ENCODE measurements at regions not wholly inside any gene's neighbourhood (a gene's known extent, or its start where the extent isn't known, plus 50 kb on each side); places are given as distances from the start of the nearest gene placed in this dataset.
"Not testable (repeated sequence)": the region's sequence is repeated elsewhere in the genome, so short reads cannot be mapped to it uniquely, and the experiment has no call there.

- no peaks in the 10 kb centered on the region for H3K36me3 ChIP-seq
- TF ChIP-seq CTCF (IDR thresholded peaks at IDR 0.05): no peak
- intact Hi-C loops (cut with DNase I): no loop called here
- no peaks in the 10 kb centered on the region for H3K4me1 ChIP-seq
- no peaks in the 10 kb centered on the region for H3K9me3 ChIP-seq
- ATAC-seq: no peak
- DNase-seq: no peak
- H3K4me3 ChIP-seq: no peak overlapping the region
- H3K27me3 ChIP-seq: no peaks in the 10 kb centered on the region
- no peak overlapping the region for H3K27ac ChIP-seq
Measured at GRCh38 chr1:219100059-219100458, 73.6 kb upstream of the LYPLAL1 start.

GRCh38 chr1:219102466-219102865 lies 71.2 kb upstream of the LYPLAL1 start:
- H3K4me1 ChIP-seq; H3K4me3 ChIP-seq; H3K27me3 ChIP-seq; H3K27ac ChIP-seq; H3K36me3 ChIP-seq; DNase-seq; ATAC-seq; H3K9me3 ChIP-seq; intact Hi-C loops (cut with DNase I): not testable (repeated sequence)

- no peaks in the 10 kb centered on the region for H3K4me1 ChIP-seq
- H3K4me3 ChIP-seq: no peak overlapping the region
- no peaks in the 10 kb centered on the region for H3K9me3 ChIP-seq
- intact Hi-C loops (cut with DNase I): no loop called here
- no peak for TF ChIP-seq CTCF (IDR thresholded peaks at IDR 0.05)
- DNase-seq (no peak), ATAC-seq (no peak)
- no peaks in the 10 kb centered on the region for H3K27me3 ChIP-seq
- H3K27ac ChIP-seq: no peak overlapping the region
- H3K36me3 ChIP-seq: no peaks in the 10 kb centered on the region
Measured at GRCh38 chr1:219105893-219106292, 67.8 kb upstream of the LYPLAL1 start.

- Histone ChIP-seq H3K4me3 (no peak overlapping the region), H3K4me1 (no peaks in the 10 kb centered on the region), H3K27me3 (no peaks in the 10 kb centered on the region), H3K9me3 (no peaks in the 10 kb centered on the region), H3K36me3 (no peaks in the 10 kb centered on the region), H3K27ac (no peak overlapping the region)
- no peak for TF ChIP-seq CTCF (IDR thresholded peaks at IDR 0.05)
- no peak for ATAC-seq
- intact Hi-C loops (cut with DNase I): no loop called here
- DNase-seq: no peak
Measured at GRCh38 chr1:219109424-219110018, 64.2 kb upstream of the LYPLAL1 start.

GRCh38 chr1:219113261-219113660 lies 60.4 kb upstream of the LYPLAL1 start:
- no peak for DNase-seq
- Histone ChIP-seq H3K36me3 (no peaks in the 10 kb centered on the region), H3K27ac (no peak overlapping the region), H3K4me1 (no peaks in the 10 kb centered on the region), H3K9me3 (no peaks in the 10 kb centered on the region), H3K4me3 (no peak overlapping the region), H3K27me3 (no peaks in the 10 kb centered on the region)
- no peak for ATAC-seq
- no peak for TF ChIP-seq CTCF (IDR thresholded peaks at IDR 0.05)
- intact Hi-C loops (cut with DNase I): no loop called here

GRCh38 chr1:219114014-219114413 lies 59.7 kb upstream of the LYPLAL1 start:
- Histone ChIP-seq H3K27ac (no peak overlapping the region), H3K4me3 (no peak overlapping the region), H3K36me3 (no peaks in the 10 kb centered on the region), H3K9me3 (no peaks in the 10 kb centered on the region), H3K4me1 (no peaks in the 10 kb centered on the region), H3K27me3 (no peaks in the 10 kb centered on the region)
- DNase-seq (no peak), ATAC-seq (no peak)
- intact Hi-C loops (cut with DNase I): no loop called here
- no peak for TF ChIP-seq CTCF (IDR thresholded peaks at IDR 0.05)
